Fibroblast of lung (primary cell): ENCODE measurements at regions not wholly inside any gene's neighbourhood (a gene's known extent, or its start where the extent isn't known, plus 50 kb on each side); places are given as distances from the start of the nearest gene placed in this dataset.
"Not testable (repeated sequence)": the region's sequence is repeated elsewhere in the genome, so short reads cannot be mapped to it uniquely, and the experiment has no call there.

Experiments used
- EZH2 ChIP-seq: IDR thresholded peaks from 2 replicates; pipeline ENCODE4 v1.5.1; 2012; ENCODE audit warnings: low read length, control low read depth, mild to moderate bottlenecking; ENCODE audit errors: missing control alignments
- TF ChIP-seq, protein P1 (sequence below), 2 donors: IDR thresholded peaks in 1 of 2; conservative IDR thresholded peaks in 1 of 2; 1 replicate in 1 of 2; 2 replicates in 1 of 2; pipeline ENCODE4 v1.5.1; 2011 to 2012; ENCODE audit warnings: low read length in 2 of 2, control low read depth in 1 of 2, inconsistent platforms in 1 of 2, low read depth in 1 of 2, mild to moderate bottlenecking in 1 of 2

DNA sequence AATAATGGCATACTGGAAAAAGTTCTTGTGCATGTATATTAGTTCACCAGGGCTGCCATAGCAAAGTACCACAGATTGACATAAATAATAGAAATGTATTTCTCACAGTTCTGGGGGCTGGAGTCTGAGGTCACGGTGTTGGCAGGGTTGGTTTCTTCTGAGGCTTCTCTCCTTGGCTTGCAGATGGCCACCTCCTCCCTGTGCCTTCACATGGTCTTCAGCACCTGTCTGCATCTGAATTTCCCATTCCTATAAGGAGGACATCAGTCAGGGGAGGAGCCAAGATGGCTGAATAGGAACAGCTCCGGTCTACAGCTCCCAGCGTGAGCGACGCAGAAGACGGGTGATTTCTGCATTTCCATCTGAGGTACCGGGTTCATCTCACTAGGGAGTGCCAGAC, 70.0 kb downstream of the MAFB start:
- TF ChIP-seq, protein P1, sequence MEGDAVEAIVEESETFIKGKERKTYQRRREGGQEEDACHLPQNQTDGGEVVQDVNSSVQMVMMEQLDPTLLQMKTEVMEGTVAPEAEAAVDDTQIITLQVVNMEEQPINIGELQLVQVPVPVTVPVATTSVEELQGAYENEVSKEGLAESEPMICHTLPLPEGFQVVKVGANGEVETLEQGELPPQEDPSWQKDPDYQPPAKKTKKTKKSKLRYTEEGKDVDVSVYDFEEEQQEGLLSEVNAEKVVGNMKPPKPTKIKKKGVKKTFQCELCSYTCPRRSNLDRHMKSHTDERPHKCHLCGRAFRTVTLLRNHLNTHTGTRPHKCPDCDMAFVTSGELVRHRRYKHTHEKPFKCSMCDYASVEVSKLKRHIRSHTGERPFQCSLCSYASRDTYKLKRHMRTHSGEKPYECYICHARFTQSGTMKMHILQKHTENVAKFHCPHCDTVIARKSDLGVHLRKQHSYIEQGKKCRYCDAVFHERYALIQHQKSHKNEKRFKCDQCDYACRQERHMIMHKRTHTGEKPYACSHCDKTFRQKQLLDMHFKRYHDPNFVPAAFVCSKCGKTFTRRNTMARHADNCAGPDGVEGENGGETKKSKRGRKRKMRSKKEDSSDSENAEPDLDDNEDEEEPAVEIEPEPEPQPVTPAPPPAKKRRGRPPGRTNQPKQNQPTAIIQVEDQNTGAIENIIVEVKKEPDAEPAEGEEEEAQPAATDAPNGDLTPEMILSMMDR (conservative IDR thresholded peaks at IDR 0.05 in 1 of 2, IDR thresholded peaks at IDR 0.05 in 1 of 2; ENCODE audit: low read depth in 1 of 2, low read length in 2 of 2), result not testable (repeated sequence)
- TF ChIP-seq EZH2, result not testable (repeated sequence)
